ENCODE measurements at regions not wholly inside any gene's neighbourhood (a gene's known extent, or its start where the extent isn't known, plus 50 kb on each side); places are given as distances from the start of the nearest gene placed in this dataset.
"Not testable (repeated sequence)": the region's sequence is repeated elsewhere in the genome, so short reads cannot be mapped to it uniquely, and the experiment has no call there.

DNA sequence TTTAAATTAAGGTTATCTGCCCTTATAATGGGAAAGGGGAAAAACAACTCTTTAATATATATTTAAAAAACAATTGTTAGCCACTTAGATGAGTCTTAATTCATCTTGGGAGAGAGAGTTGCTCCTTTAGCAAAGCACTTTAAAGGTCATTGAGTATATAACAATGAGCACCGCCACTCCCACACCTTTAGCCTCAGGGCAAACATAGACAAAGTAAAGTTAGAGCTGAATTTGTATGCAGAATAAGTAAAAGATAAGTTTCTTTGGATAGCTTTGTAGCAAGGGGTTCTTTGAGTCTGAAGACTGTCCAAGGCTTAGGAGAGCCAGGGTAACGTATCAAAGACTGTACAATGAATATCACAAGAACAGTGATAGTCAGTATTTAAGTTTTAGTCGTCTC, 728.8 kb upstream of the LMO3 start:
- H3K36me3 Mint-ChIP-seq (ENCODE audit: low read depth), result no peaks in the 10 kb centered on the region
- H3K9me3 Mint-ChIP-seq, result peaks cover 13% of the 10 kb centered on the region
- no peaks in the 10 kb centered on the region for H3K4me1 Mint-ChIP-seq (ENCODE audit: low read depth)
- no peak overlapping the region for H3K4me3 Mint-ChIP-seq
- intact Hi-C loops (cut with micrococcal nuclease), result no loop called here
- DNase-seq (ENCODE audit: low spot score), result no peak
- H3K27me3 Mint-ChIP-seq (ENCODE audit: insufficient read depth), result no peaks in the 10 kb centered on the region
- H3K27ac Mint-ChIP-seq, result no peak overlapping the region

DNA sequence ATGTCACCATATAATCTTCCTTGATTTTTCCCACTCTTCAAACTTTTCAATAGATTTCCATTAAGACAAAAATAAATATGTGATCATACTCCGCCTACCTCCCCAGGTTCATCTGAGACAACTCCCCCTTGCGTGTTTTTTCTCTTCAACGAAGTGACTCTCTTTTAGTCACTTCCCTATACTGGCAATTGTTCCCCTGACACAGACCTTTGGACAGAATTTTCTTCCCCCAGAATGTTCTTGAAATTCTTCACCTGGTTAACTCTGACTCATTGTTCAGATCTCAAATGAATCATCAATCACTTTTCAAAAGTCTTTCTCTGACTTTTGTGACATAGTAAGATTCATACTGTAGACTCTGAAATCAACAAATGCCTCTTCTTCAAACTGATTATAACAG, 727.3 kb upstream of the LMO3 start:
- H3K4me3 Mint-ChIP-seq, result no peak overlapping the region
- no peak overlapping the region for H3K27ac Mint-ChIP-seq
- no peaks in the 10 kb centered on the region for H3K4me1 Mint-ChIP-seq (ENCODE audit: low read depth)
- H3K9me3 Mint-ChIP-seq, result peaks cover 16% of the 10 kb centered on the region
- intact Hi-C loops (cut with micrococcal nuclease), result no loop called here
- no peak for DNase-seq (ENCODE audit: low spot score)
- H3K36me3 Mint-ChIP-seq (ENCODE audit: low read depth), result no peaks in the 10 kb centered on the region
- no peaks in the 10 kb centered on the region for H3K27me3 Mint-ChIP-seq (ENCODE audit: insufficient read depth)

DNA sequence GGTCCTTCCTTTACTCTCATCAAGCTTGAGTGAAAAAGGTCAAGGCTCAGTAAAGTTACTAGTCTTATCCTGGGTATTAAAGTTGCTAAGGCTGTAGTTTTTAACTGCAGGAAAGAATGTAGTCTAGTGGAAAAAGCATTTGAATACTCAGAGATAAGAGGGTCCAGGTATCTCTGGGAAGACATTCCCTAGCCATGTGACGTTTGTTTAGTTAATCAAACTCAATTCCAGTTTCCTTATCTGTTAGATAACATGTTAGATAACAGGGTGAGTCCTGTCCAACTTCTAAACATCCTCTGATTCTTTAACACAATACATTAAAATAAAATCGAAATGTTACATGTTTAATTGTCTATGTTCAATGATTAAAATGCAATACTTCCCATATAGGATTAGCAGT, 720.7 kb upstream of the LMO3 start:
- Mint-ChIP-seq H3K27me3 (ENCODE audit: insufficient read depth) (no peaks in the 10 kb centered on the region), H3K4me3 (no peak overlapping the region), H3K4me1 (ENCODE audit: low read depth) (no peaks in the 10 kb centered on the region), H3K36me3 (ENCODE audit: low read depth) (no peaks in the 10 kb centered on the region), H3K27ac (no peak overlapping the region), H3K9me3 (peaks cover 9% of the 10 kb centered on the region)
- intact Hi-C loops (cut with micrococcal nuclease), result no loop called here
- no peak for DNase-seq (ENCODE audit: low spot score)

DNA sequence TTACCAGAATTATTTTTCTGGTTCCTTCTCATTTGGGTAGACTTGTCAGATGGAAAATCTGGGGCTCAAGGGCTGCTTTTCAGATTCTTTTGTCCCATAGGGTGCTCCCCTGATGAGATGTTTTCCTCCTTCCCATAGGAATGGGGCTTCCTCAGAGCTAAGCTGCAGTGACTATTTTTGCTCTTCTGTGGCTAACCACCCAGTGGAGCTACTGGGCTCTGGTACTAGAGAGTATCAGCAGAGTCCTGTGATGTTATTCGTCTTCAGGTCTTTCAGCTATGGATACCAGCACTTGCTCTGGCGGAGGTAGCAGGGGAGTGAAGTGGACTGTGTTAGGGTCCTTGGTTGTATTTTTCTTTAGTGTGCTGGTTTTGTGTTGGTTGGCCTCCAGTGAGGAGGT, 716.1 kb upstream of the LMO3 start:
- Mint-ChIP-seq H3K9me3 (peaks cover 37% of the 10 kb centered on the region), H3K36me3 (ENCODE audit: low read depth) (no peaks in the 10 kb centered on the region), H3K27ac (no peak overlapping the region), H3K4me3 (no peak overlapping the region), H3K27me3 (ENCODE audit: insufficient read depth) (no peaks in the 10 kb centered on the region), H3K4me1 (ENCODE audit: low read depth) (no peaks in the 10 kb centered on the region)
- intact Hi-C loops (cut with micrococcal nuclease), result no loop called here
- no peak for DNase-seq (ENCODE audit: low spot score)

DNA sequence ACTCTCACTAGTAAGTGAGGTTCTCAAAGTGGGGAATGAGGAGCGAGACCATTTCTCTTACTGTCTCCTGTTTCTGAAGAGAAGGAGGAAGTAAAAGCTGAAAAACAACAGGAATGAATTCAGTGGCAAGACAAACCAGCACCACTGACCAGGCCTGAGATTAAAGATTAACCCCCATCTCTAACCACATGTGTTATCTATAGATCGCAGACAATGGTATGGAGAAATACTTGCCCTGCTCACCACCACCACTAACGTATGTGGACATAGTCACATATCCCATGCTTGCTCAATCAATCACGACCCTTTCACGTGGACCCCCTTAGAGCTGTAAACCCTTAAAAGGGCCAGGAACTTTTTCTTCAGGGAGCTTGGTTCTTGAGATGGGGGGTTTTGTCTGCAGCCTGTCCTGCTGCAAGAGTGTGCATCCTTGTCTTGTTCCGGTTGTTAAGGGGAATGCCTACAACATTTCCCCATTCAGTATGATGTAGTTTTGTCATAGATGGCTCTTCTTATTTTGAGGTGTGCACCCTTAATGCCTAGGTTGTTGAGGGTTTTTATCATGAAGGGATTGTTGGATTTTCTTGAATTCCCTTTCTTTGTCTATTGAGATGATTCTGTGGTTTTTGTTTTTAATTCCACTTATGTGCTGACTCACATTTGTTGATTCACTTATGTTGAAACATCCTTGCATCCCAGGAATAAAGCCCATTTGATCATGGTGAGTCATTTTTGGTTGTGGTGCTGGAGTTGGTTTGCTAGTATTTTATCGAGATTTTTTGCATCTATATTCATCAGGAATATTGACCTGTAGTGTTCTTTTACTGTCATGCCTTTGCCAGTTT, 698.8 kb upstream of the LMO3 start:
- intact Hi-C loops (cut with micrococcal nuclease), result no loop called here
- no peak for DNase-seq (ENCODE audit: low spot score)
- Mint-ChIP-seq H3K4me1 (ENCODE audit: low read depth) (no peaks in the 10 kb centered on the region), H3K36me3 (ENCODE audit: low read depth) (no peaks in the 10 kb centered on the region), H3K9me3 (peaks cover 35% of the 10 kb centered on the region), H3K4me3 (no peak overlapping the region), H3K27me3 (ENCODE audit: insufficient read depth) (no peaks in the 10 kb centered on the region), H3K27ac (no peak overlapping the region)

DNA sequence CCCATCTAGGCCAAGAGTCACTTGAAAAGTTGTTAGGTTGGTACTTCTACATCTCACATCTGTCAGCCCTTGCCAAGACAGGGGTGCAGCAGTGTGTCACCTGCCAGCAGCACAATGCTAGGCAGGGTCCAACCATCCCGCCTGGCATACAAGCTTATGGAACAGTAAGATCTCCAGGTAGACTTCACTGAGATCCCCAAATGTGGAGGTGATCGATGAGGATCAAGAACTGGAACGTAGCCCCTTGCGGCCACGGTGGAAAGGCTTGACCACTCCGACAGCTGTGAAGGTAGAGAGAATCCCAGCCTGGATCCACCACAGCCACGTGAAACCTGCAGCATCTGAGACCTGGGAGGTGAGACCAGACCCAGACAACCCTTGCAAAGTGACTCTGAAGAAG, 696.0 kb upstream of the LMO3 start:
- Mint-ChIP-seq H3K27ac (no peak overlapping the region), H3K4me3 (no peak overlapping the region), H3K4me1 (ENCODE audit: low read depth) (no peaks in the 10 kb centered on the region), H3K36me3 (ENCODE audit: low read depth) (no peaks in the 10 kb centered on the region), H3K9me3 (peaks cover 46% of the 10 kb centered on the region), H3K27me3 (ENCODE audit: insufficient read depth) (no peaks in the 10 kb centered on the region)
- intact Hi-C loops (cut with micrococcal nuclease), result no loop called here
- no peak for DNase-seq (ENCODE audit: low spot score)

DNA sequence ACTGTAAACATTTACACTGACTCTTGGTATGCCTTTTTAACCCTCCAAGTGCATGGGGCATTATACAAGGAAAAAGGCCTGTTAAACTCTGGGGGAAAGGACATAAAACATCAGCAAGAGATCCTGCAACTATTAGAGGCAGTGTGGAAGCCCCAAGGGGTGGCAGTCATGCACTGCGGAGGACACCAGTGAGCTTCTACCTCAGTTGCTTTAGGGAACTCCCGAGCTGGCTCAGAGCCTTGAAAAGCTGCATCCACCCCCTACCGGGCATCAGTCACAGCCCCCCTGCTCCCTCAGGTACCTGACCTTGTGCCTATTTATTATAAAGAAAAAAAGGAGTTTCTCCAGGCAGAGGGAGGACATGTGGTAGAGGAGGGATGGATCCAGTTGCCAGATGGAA, 695.6 kb upstream of the LMO3 start:
- no peaks in the 10 kb centered on the region for H3K27me3 Mint-ChIP-seq (ENCODE audit: insufficient read depth)
- H3K4me3 Mint-ChIP-seq, result no peak overlapping the region
- no peaks in the 10 kb centered on the region for H3K4me1 Mint-ChIP-seq (ENCODE audit: low read depth)
- H3K9me3 Mint-ChIP-seq, result peaks cover 47% of the 10 kb centered on the region
- H3K36me3 Mint-ChIP-seq (ENCODE audit: low read depth), result no peaks in the 10 kb centered on the region
- no peak for DNase-seq (ENCODE audit: low spot score)
- intact Hi-C loops (cut with micrococcal nuclease), result no loop called here
- H3K27ac Mint-ChIP-seq, result no peak overlapping the region

DNA sequence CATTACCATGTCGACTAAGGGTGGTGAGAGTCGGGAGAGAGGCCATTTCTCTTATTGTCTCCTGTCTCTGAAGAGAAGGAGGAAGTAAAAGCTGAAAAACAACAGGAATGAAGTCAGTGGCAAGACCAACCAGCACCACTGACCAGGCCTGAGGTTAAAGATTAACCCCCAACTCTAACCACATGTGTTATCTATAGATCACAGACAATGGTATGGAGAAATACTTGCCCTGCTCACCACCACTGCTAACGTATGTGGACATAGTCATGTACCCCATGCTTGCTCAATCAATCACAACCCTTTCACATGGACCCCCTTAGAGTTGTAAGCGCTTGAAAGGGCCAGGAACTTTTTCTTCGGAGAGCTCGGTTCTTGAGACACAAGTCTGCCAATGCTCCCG, 690.9 kb upstream of the LMO3 start:
- H3K9me3 Mint-ChIP-seq, result peaks cover 29% of the 10 kb centered on the region
- intact Hi-C loops (cut with micrococcal nuclease), result no loop called here
- H3K27me3 Mint-ChIP-seq (ENCODE audit: insufficient read depth), result no peaks in the 10 kb centered on the region
- no peak overlapping the region for H3K4me3 Mint-ChIP-seq
- no peak for DNase-seq (ENCODE audit: low spot score)
- no peak overlapping the region for H3K27ac Mint-ChIP-seq
- no peaks in the 10 kb centered on the region for H3K4me1 Mint-ChIP-seq (ENCODE audit: low read depth)
- H3K36me3 Mint-ChIP-seq (ENCODE audit: low read depth), result no peaks in the 10 kb centered on the region

DNA sequence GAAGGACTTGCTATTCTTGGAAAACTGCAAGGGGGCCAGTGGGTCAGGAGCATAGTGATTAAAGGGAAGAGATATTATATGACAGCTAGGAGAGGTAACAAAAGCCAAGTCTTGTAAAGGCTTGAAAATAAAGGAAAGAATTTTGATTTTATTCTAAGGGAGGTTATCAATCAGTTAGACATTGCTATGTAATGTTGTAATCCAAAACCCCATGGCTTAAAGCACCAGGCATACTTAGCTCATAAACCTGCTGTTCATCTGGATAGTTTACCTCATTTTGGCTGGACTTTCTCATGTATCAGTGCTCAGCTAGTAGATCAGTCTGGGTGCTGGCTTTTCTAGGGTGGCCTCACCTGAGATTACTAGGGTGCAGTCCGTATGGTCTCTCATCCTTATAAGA, 680.9 kb upstream of the LMO3 start:
- intact Hi-C loops (cut with micrococcal nuclease), result no loop called here
- H3K4me3 Mint-ChIP-seq, result no peak overlapping the region
- H3K36me3 Mint-ChIP-seq (ENCODE audit: low read depth), result no peaks in the 10 kb centered on the region
- no peak overlapping the region for H3K27ac Mint-ChIP-seq
- H3K4me1 Mint-ChIP-seq (ENCODE audit: low read depth), result no peaks in the 10 kb centered on the region
- no peaks in the 10 kb centered on the region for H3K27me3 Mint-ChIP-seq (ENCODE audit: insufficient read depth)
- peaks cover 10% of the 10 kb centered on the region for H3K9me3 Mint-ChIP-seq
- no peak for DNase-seq (ENCODE audit: low spot score)

DNA sequence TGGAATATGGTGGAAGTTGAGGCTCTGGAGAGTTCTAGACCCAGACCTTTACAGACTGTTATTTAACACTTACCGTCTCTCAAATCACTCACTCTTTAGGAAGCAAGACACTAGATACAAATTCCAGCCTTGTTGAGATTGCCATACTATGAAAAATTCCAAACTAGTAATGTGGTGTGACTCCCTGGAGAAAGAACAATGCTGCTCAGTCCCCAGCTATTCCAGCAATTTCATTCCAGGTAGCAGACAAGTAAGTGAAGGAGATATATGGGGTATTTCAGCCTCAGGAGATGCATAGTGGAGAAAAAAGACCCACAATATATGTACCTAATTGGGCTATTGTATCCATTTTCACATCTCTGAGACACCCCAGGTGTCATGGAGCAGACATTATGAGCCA, 678.9 kb upstream of the LMO3 start:
- intact Hi-C loops (cut with micrococcal nuclease), result no loop called here
- no peak for DNase-seq (ENCODE audit: low spot score)
- Mint-ChIP-seq H3K4me1 (ENCODE audit: low read depth) (no peaks in the 10 kb centered on the region), H3K27me3 (ENCODE audit: insufficient read depth) (no peaks in the 10 kb centered on the region), H3K9me3 (peaks cover 10% of the 10 kb centered on the region), H3K27ac (no peak overlapping the region), H3K4me3 (no peak overlapping the region), H3K36me3 (ENCODE audit: low read depth) (no peaks in the 10 kb centered on the region)

DNA sequence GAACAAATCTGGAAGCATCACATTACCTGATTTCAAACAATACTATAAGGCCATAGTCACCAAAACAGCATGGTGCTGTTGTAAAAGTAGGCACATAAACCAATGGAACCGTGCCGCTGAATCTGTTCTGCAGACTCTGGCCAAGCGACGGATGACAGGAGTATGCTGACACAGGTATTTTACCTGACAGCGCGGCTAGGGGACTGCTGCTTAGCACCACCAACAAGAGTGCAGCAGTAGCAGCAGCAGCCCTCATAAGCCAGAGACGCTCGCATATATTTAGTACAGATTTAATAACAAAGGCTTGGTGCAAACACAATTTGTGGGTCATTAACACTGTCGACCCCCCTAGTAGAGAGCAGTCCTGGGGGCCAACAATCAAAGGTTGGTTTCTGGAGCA, 677.6 kb upstream of the LMO3 start:
- no peak for DNase-seq (ENCODE audit: low spot score)
- Mint-ChIP-seq H3K4me3 (no peak overlapping the region), H3K9me3 (peaks cover 10% of the 10 kb centered on the region), H3K27me3 (ENCODE audit: insufficient read depth) (no peaks in the 10 kb centered on the region), H3K4me1 (ENCODE audit: low read depth) (no peaks in the 10 kb centered on the region), H3K27ac (no peak overlapping the region), H3K36me3 (ENCODE audit: low read depth) (no peaks in the 10 kb centered on the region)
- intact Hi-C loops (cut with micrococcal nuclease), result no loop called here

DNA sequence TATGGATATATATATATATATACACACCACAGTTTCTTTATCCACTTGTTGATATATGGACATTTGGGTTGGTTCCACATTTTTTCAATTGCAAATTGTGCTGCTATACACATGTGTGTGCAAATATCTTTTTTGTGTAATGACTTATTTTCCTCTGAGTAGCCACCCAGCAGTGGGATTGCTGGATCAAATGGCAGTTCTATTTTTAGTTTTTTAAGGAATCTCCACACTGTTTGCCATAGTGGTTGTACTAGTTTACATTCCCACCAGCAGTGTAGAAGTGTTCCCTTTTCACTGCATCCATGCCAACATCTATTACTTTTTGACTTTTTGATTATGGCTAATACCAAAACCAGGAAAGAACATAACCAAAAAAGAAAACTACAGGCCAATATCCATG, 676.2 kb upstream of the LMO3 start:
- peaks cover 10% of the 10 kb centered on the region for H3K9me3 Mint-ChIP-seq
- DNase-seq (ENCODE audit: low spot score); intact Hi-C loops (cut with micrococcal nuclease); H3K4me1 Mint-ChIP-seq (ENCODE audit: low read depth); H3K4me3 Mint-ChIP-seq; H3K27ac Mint-ChIP-seq; H3K36me3 Mint-ChIP-seq (ENCODE audit: low read depth); H3K27me3 Mint-ChIP-seq (ENCODE audit: insufficient read depth): not testable (repeated sequence)

DNA sequence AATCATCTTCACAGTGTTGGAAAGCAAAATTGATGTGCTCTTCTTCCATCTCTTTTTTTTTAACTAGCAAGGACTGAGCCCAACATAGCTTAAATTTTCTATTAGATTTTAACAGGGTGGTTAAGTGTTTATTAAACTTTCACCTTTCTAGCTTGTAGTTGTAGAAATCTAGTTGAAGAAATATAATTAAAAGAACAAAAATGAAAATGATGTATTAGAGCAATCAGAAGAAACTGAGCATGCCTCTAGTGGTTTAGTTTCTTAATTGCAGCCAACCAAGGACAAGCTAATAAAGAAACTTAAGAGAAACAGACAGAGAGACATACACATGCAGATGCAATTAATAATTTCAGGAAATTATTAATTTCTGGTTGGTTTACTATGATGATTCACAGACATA, 673.0 kb upstream of the LMO3 start:
- Mint-ChIP-seq H3K9me3 (peaks cover 18% of the 10 kb centered on the region), H3K4me3 (no peak overlapping the region), H3K27ac (no peak overlapping the region), H3K4me1 (ENCODE audit: low read depth) (no peaks in the 10 kb centered on the region), H3K27me3 (ENCODE audit: insufficient read depth) (no peaks in the 10 kb centered on the region), H3K36me3 (ENCODE audit: low read depth) (no peaks in the 10 kb centered on the region)
- DNase-seq (ENCODE audit: low spot score), result no peak
- intact Hi-C loops (cut with micrococcal nuclease), result no loop called here

DNA sequence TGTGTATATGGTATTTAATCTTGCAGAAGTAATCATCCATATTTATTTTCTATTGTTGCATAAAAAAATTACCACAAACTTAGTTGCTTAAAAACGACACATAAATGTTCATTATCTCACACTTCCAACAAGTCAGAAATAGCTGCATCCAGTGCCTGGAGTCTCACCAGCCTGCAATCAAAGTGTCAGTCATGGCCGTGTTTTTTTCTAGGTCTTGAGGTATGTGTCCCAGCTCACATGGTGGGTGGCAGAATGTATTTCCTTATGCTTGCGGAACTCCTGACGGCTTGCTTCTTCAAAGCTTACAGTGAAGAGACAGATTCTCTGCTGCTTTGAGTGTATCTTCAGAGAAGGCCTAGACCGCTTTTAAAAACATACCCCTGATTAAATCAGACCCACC, 670.2 kb upstream of the LMO3 start:
- peaks cover 12% of the 10 kb centered on the region for H3K9me3 Mint-ChIP-seq
- H3K27ac Mint-ChIP-seq, result no peak overlapping the region
- intact Hi-C loops (cut with micrococcal nuclease), result no loop called here
- H3K27me3 Mint-ChIP-seq (ENCODE audit: insufficient read depth), result no peaks in the 10 kb centered on the region
- no peaks in the 10 kb centered on the region for H3K36me3 Mint-ChIP-seq (ENCODE audit: low read depth)
- H3K4me1 Mint-ChIP-seq (ENCODE audit: low read depth), result no peaks in the 10 kb centered on the region
- H3K4me3 Mint-ChIP-seq, result no peak overlapping the region
- no peak for DNase-seq (ENCODE audit: low spot score)
